ENCODE measurements at regions not wholly inside any gene's neighbourhood (a gene's known extent, or its start where the extent isn't known, plus 50 kb on each side); places are given as distances from the start of the nearest gene placed in this dataset.
"Not testable (repeated sequence)": the region's sequence is repeated elsewhere in the genome, so short reads cannot be mapped to it uniquely, and the experiment has no call there.

GRCh38 chr2:97431169-97431725 is 158.4 kb downstream of the ANKRD36B start:
- H3K27me3 Mint-ChIP-seq; H3K36me3 Mint-ChIP-seq; H3K4me3 Mint-ChIP-seq; DNase-seq (ENCODE audit: extremely low spot score, unreplicated experiment); H3K9me3 Mint-ChIP-seq; H3K27ac Mint-ChIP-seq; H3K4me1 Mint-ChIP-seq (ENCODE audit: unreplicated experiment): not testable (repeated sequence)

DNA sequence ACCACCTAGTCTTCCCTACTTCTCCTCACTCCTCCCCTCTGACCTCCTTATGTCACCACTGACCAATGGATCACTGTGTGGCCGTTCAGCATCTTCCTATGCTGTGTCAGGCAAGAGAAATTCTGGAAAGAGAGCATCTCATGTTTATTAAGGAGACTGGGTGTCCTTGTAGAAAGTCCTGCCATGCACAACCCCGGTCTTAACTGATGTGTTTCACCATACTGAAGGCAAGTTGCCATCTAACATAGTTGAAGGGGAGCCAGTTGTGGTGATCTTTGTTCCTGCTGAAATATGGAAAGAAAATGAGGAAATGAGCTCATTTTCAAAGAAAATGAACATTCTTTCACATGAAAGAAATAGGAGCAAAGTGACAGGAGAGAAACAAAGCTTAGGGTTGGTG is 167.3 kb downstream of the ANKRD36B start:
- H3K9me3 Mint-ChIP-seq; H3K4me1 Mint-ChIP-seq (ENCODE audit: unreplicated experiment); DNase-seq (ENCODE audit: extremely low spot score, unreplicated experiment); H3K27ac Mint-ChIP-seq; H3K27me3 Mint-ChIP-seq; H3K36me3 Mint-ChIP-seq; H3K4me3 Mint-ChIP-seq: not testable (repeated sequence)

- not testable (repeated sequence) for H3K36me3 Mint-ChIP-seq; H3K27me3 Mint-ChIP-seq; H3K9me3 Mint-ChIP-seq; H3K4me3 Mint-ChIP-seq; H3K4me1 Mint-ChIP-seq (ENCODE audit: unreplicated experiment); DNase-seq (ENCODE audit: extremely low spot score, unreplicated experiment); H3K27ac Mint-ChIP-seq
Observed at GRCh38 chr2:97406340-97406739, 183.3 kb downstream of the ANKRD36B start.

GRCh38 chr2:97405172-97405737 is 184.4 kb downstream of the ANKRD36B start:
- H3K4me3 Mint-ChIP-seq; H3K9me3 Mint-ChIP-seq; H3K36me3 Mint-ChIP-seq; DNase-seq (ENCODE audit: extremely low spot score, unreplicated experiment); H3K4me1 Mint-ChIP-seq (ENCODE audit: unreplicated experiment); H3K27me3 Mint-ChIP-seq; H3K27ac Mint-ChIP-seq: not testable (repeated sequence)

GRCh38 chr2:97402678-97403077 is 187.0 kb downstream of the ANKRD36B start:
- H3K27ac Mint-ChIP-seq = not testable (repeated sequence)

DNA sequence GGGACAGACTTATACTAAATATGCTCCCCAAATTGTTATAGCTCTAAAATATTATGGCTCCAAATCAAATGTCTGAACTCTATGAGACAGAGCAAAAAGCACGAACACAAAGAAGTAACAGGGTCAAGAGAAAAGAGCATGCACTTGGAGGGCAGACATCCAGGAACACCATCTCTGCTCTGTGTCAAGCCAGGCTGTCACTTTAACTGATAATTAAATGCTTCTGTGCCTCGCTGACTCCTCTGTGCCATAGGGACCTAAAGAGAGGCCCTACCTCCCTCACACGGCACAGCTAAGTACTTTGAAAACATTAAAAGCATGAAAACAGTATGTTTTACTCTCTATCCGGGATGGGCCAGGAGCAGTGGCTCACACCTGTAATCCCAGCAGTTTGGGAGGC is 194.0 kb downstream of the ANKRD36B start:
- DNase-seq (ENCODE audit: extremely low spot score, unreplicated experiment); H3K4me3 Mint-ChIP-seq; H3K9me3 Mint-ChIP-seq; H3K27me3 Mint-ChIP-seq; H3K36me3 Mint-ChIP-seq; H3K4me1 Mint-ChIP-seq (ENCODE audit: unreplicated experiment); H3K27ac Mint-ChIP-seq: not testable (repeated sequence)

More at GRCh38 chr2:97402678-97403077, 187.0 kb downstream of the ANKRD36B start:
- not testable (repeated sequence) for H3K27me3 Mint-ChIP-seq; H3K9me3 Mint-ChIP-seq; H3K4me3 Mint-ChIP-seq; H3K36me3 Mint-ChIP-seq; H3K4me1 Mint-ChIP-seq (ENCODE audit: unreplicated experiment); DNase-seq (ENCODE audit: extremely low spot score, unreplicated experiment)

DNA sequence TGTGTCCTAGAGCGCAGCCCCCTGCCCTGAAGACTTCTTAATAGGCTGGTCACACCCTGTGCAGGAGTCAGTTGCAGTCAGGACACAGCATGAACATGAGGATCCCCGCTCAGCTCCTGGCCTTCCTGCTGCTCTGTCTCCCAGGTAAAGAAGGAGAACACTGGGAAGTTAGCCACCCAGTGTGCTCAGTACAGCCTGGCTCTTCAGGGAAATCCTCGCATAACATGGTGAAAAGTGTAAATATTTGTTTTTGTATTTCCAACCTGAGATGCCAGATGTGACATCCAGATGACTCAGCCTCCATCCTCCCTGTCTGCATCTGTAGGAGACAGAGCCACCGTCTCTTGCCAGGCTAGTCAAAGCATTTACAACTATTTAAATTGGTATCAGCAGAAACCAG is 203.9 kb downstream of the ANKRD36B start:
- not testable (repeated sequence) for H3K27ac Mint-ChIP-seq; H3K27me3 Mint-ChIP-seq; H3K4me3 Mint-ChIP-seq; H3K4me1 Mint-ChIP-seq (ENCODE audit: unreplicated experiment); DNase-seq (ENCODE audit: extremely low spot score, unreplicated experiment); H3K9me3 Mint-ChIP-seq; H3K36me3 Mint-ChIP-seq

- not testable (repeated sequence) for DNase-seq (ENCODE audit: extremely low spot score, unreplicated experiment); H3K9me3 Mint-ChIP-seq; H3K4me1 Mint-ChIP-seq (ENCODE audit: unreplicated experiment); H3K27me3 Mint-ChIP-seq; H3K4me3 Mint-ChIP-seq; H3K27ac Mint-ChIP-seq; H3K36me3 Mint-ChIP-seq
Observed at GRCh38 chr2:97375913-97376312, 213.8 kb downstream of the ANKRD36B start.

GRCh38 chr2:97374426-97374825 is 215.3 kb downstream of the ANKRD36B start:
- DNase-seq (ENCODE audit: extremely low spot score, unreplicated experiment); H3K9me3 Mint-ChIP-seq; H3K27ac Mint-ChIP-seq; H3K36me3 Mint-ChIP-seq; H3K4me3 Mint-ChIP-seq; H3K27me3 Mint-ChIP-seq; H3K4me1 Mint-ChIP-seq (ENCODE audit: unreplicated experiment): not testable (repeated sequence)

GRCh38 chr2:97363159-97363558 is 226.5 kb downstream of the ANKRD36B start:
- H3K4me1 Mint-ChIP-seq (ENCODE audit: unreplicated experiment); H3K4me3 Mint-ChIP-seq; DNase-seq (ENCODE audit: extremely low spot score, unreplicated experiment); H3K27me3 Mint-ChIP-seq; H3K27ac Mint-ChIP-seq; H3K9me3 Mint-ChIP-seq; H3K36me3 Mint-ChIP-seq: not testable (repeated sequence)

Measured in type B pancreatic cell (in vitro differentiated cells).